ENCODE measurements at regions not wholly inside any gene's neighbourhood (a gene's known extent, or its start where the extent isn't known, plus 50 kb on each side); places are given as distances from the start of the nearest gene placed in this dataset.

- Histone ChIP-seq H3K9ac (ENCODE audit: insufficient read depth in 1 of 2, low read depth in 2 of 2, low read length in 2 of 2) (no peak overlapping the region), H2AFZ (ENCODE audit: low read depth, low read length) (no peak overlapping the region), H3K27ac (ENCODE audit: extremely low read depth, low read depth, low read length) (no peak overlapping the region), H4K20me1 (replicated peaks; ENCODE audit: control insufficient read depth, insufficient read depth, low read length) (no peaks in the 10 kb centered on the region), H3K36me3 (ENCODE audit: control insufficient read depth, insufficient read depth, low read length) (no peaks in the 10 kb centered on the region), H3K9me3 (replicated peaks; ENCODE audit: control insufficient read depth, insufficient read depth, low read depth, low read length) (no peaks in the 10 kb centered on the region), H3K4me2 (ENCODE audit: insufficient read depth, low read length) (no peak overlapping the region), H3K4me1 (replicated peaks in 1 of 2; ENCODE audit: control insufficient read depth in 2 of 2, insufficient read depth in 2 of 2, low read length in 2 of 2) (no peaks in the 10 kb centered on the region), H3K9me1 (ENCODE audit: control insufficient read depth, insufficient read depth, low read length) (no peaks in the 10 kb centered on the region), H3K79me2 (ENCODE audit: control insufficient read depth, insufficient read depth, low read length) (no peaks in the 10 kb centered on the region), H3K27me3 (ENCODE audit: control insufficient read depth in 2 of 2, insufficient read depth in 2 of 2, low read length in 2 of 2) (no peaks in the 10 kb centered on the region), H3K4me3 (no peak overlapping the region)
- BruUV-seq (replicated peaks): no TSS peak
- no peak for DNase-seq (ENCODE audit: extremely low read depth in 1 of 4, low spot score in 3 of 4)
- no peak for FAIRE-seq
- WGBS (ENCODE audit: insufficient coverage, low coverage, missing lambda C conversion rate): 1% methylated on average over 4 of the region's 4 CpGs
- no peak for ATAC-seq
- POLR2A ChIA-PET: no interaction called here
- in situ Hi-C loops (cut with MboI) (no loop called here), intact Hi-C loops (cut with micrococcal nuclease) (no loop called here)
- CTCF ChIA-PET (ENCODE audit: low intra/inter-chr PET ratio): no interaction called here
- TF ChIP-seq POLR3G (IDR thresholded peaks at IDR 0.05; ENCODE audit: extremely low read depth, insufficient read length, insufficient replicate concordance) (no peak), ZNF696 (CRISPR knock-in tag; conservative IDR thresholded peaks at IDR 0.05) (no peak), PBX2 (CRISPR knock-in tag; IDR thresholded peaks at IDR 0.05; ENCODE audit: low read depth) (no peak), PBX2 (tag; conservative IDR thresholded peaks at IDR 0.05; ENCODE audit: low read depth) (no peak), KLF6 (CRISPR knock-in tag; IDR thresholded peaks at IDR 0.05; ENCODE audit: borderline replicate concordance) (no peak), TFE3 (CRISPR knock-in tag; IDR thresholded peaks at IDR 0.05) (no peak)
These were observed 809.4 kb downstream of the TSN start for GRCh38 chr2:122564843-122565242.
